GM21723 (cell line): ENCODE measurements at regions not wholly inside any gene's neighbourhood (a gene's known extent, or its start where the extent isn't known, plus 50 kb on each side); places are given as distances from the start of the nearest gene placed in this dataset.

Source experiments
- ATAC-seq: cut with Tn5 transposase; IDR thresholded peaks from one replicate; pipeline ENCODE4 v1.9.1; 2021; ENCODE audit warnings: mild to moderate bottlenecking, moderate library complexity; ENCODE audit not compliant: unreplicated experiment

GRCh38 chr17:70629902-70630301, 460.6 kb downstream of the KCNJ2 start:
- ATAC-seq: no peak

DNA sequence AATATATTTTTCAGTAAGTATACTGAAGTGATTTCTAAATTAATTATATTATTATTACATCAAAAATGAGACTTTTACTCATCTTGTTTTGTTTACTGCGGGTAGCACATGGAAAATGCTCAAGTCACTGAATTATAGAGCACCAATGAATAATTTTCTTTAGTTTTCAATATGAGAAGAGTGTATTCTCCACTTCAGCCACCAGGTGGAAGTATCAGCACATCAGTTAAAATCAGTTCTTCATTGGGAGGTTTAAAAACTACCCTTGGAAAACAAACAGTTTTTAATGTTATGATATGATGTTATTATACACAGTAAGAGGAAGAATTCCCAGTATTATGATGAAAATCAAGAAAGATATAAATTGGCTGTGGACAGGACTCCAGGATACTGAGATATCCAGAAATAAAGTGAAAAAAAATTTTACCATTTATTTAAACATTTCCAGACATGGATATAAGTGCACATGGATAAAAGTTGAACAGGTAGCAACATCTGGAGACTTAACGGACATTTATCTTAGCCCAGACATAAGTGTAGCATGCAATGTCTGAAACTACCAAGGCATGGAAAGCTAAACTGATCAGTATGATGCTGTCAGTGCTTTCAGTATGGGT, 467.3 kb downstream of the KCNJ2 start:
- ATAC-seq: no peak

- ATAC-seq: no peak
These were observed 472.7 kb downstream of the KCNJ2 start for GRCh38 chr17:70642059-70642458.

DNA sequence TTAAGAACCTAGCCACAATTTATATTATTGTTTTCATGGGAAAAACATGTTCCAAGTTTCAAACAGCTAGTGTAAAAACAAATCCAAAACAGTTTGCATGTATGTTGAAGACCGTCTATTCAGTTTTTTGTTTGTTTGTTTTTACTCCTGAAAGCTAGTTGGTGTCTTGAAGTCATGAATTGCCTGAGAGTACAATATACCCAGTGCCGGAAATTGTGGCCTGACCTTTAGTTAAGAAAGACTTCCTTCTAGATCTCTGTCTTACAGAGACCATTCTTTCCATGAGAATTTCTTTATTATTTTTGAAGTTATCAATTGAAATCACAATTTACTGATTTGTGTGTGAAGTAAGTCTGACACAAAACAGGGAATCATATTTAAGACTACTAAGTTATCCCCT, 474.8 kb downstream of the KCNJ2 start:
- ATAC-seq: no peak

DNA sequence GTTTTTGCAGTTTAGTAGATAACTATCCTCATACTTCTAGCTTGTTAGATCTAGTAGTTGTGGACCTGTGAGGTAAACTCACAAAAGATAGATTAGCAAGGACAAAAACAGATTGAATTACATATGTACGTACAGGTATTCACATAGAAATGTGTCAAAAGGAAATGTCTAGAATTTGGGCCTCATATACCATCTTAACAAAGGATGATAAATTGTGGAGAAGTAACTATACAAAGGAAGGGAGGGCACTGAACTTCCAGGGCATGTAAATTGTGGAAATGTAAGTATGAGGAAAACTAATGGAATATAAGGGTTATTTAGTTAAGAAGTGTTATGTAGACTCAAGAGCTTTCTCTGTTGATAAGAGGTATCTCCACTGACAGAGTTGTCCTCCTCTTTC, 477.3 kb downstream of the KCNJ2 start:
- no peak for ATAC-seq

- no peak for ATAC-seq
These were observed 478.8 kb downstream of the KCNJ2 start for GRCh38 chr17:70648166-70648565.

GRCh38 chr17:70653850-70654249, 484.5 kb downstream of the KCNJ2 start:
- no peak for ATAC-seq

GRCh38 chr17:70654706-70655105, 485.4 kb downstream of the KCNJ2 start:
- ATAC-seq: no peak

- ATAC-seq: no peak
These were observed 486.0 kb downstream of the KCNJ2 start for GRCh38 chr17:70655176-70655958.

GRCh38 chr17:70658317-70658716, 489.0 kb downstream of the KCNJ2 start:
- ATAC-seq: no peak

DNA sequence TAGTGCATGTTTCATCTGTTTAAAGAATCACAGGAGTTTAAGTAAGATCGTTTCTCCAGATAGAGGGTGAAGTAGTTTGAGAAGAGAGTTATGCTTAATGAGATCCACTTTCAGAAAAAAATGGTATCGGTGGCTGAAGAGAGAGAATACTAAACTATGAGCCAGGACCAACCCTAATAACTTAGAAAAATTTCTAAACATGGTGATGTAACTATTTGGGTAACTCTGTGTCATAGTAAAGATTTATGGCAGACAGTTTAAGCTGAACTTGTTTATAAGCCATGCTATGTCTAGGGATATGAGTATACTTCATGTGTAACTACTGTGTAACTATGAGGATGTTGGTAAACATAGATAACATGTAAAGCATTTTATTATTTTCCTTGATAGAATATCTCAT, 489.5 kb downstream of the KCNJ2 start:
- ATAC-seq: no peak

- ATAC-seq: no peak
These were observed 492.2 kb downstream of the KCNJ2 start for GRCh38 chr17:70661342-70662222.

- ATAC-seq: no peak
These were observed 499.1 kb downstream of the KCNJ2 start for GRCh38 chr17:70668276-70668937.

DNA sequence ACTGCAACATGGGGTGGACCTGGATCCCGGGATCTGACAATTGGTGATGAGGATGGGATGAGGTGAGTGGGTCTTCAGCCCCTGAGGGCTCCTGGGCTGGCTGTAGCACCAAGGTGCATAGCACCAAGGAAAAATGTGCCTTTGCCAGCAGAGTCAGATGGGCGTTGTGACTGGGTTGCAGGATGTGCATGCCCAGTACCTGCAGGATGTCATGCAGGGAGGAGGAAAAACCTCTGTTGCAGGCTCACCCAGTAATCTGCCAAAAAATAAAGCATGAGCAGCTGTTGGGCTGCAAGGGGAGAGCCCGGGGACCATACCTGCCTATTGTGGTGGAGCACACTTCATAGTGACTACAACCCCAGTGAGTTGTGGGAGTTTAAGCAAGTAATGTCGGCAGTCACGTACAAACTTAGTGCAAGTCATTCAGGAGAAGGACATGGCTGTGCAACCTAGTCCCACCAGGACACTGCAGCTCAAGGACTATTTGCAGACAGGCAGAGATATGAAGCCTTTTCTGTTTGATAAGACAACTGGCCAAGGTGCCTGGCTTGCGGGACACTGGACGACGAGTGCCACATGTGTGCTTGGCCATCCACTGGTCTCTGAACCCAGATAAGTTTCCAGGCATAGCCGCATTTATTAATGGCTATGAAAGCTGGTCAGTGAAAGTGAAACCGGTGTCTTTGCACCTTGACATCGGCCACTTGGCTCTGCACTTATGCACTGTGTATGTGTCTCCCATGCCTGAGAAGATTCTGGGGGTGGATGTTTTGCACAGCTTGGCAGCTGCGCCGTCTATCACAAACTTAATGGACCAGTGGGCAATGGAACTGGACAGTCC, 499.8 kb downstream of the KCNJ2 start:
- no peak for ATAC-seq

DNA sequence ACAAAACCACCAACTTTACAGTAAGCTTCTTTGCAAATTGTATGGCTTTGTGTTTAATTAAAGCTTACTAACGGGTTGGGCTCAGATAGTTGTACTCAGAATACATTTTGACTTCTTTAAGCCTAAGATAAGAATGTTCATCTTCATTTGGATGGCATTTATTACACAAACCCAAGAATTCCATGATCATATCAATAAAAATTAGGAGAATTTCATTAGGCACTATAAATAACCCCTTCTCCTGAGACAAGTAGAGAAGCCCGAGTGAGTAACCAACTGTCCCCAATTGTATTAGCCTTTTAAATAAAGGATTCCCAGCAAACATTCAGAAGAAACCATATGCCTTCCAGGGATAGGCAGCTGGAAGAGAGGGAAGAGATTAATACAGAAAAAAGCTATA, 504.7 kb downstream of the KCNJ2 start:
- no peak for ATAC-seq

DNA sequence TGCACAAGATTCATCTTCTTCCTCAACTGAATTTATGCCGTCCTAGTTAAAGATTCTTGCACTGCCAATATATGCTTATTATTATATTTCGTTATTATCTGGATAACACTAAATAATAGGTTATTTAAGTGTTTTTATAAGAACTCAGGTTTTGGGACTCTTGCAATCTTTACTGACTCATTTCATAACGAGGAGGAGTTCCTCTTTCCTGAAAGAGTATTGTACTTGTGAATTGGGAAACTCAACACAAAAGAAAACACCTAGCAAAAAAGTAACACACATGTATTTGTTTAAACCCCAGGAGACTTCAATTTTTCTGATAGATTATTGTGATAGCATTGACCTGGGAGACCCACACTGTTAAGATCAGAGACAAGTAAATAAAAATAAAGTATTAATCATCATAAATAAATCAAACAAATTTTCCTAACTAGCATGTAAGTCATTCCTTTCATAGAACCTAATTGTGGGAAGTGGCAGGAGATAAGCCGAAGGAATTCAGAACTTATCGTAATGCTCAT, 505.8 kb downstream of the KCNJ2 start:
- no peak for ATAC-seq

GRCh38 chr17:70677783-70678647, 508.7 kb downstream of the KCNJ2 start:
- no peak for ATAC-seq

GRCh38 chr17:70678889-70679288, 509.6 kb downstream of the KCNJ2 start:
- no peak for ATAC-seq

GRCh38 chr17:70683936-70684335, 514.6 kb downstream of the KCNJ2 start:
- ATAC-seq: no peak
